A549 (cell line): ENCODE measurements at regions not wholly inside any gene's neighbourhood (a gene's known extent, or its start where the extent isn't known, plus 50 kb on each side); places are given as distances from the start of the nearest gene placed in this dataset.

Experiments used
- CTCF ChIP-seq: fragments of >200 bp; sonication (Bioruptor Twin); formaldehyde crosslinking; IDR thresholded peaks from 3 replicates; pipeline ENCODE4 v1.5.1; 2016
- E2F6 ChIP-seq: IDR thresholded peaks from 2 replicates; pipeline ENCODE4 v1.6.1; 2012; ENCODE audit warnings: low read depth, borderline replicate concordance
- EHMT2 ChIP-seq: fragments of 200-600 bp; sonication (generic); IDR thresholded peaks from 2 replicates; pipeline ENCODE4 v1.6.1; 2016; ENCODE audit warnings: antibody characterized with exemption, low read depth, mild to moderate bottlenecking, moderate library complexity
- EP300 ChIP-seq, 2 experiments: fragments of >200 bp; sonication (Bioruptor Twin); formaldehyde crosslinking; IDR thresholded peaks; 2 replicates in 1 of 2; 3 replicates in 1 of 2; pipeline ENCODE4 v1.6.1; 2016 to 2017
- ESRRA ChIP-seq: fragments of 150-350 bp; IDR thresholded peaks from 2 replicates; pipeline ENCODE4 v1.6.1; 2014; ENCODE audit warnings: mild to moderate bottlenecking, low read length, borderline replicate concordance
- GATA3 ChIP-seq: IDR thresholded peaks from 2 replicates; pipeline ENCODE4 v1.6.1; 2012; ENCODE audit warnings: borderline replicate concordance
- HDAC2 ChIP-seq: fragments of 200-600 bp; sonication (generic); IDR thresholded peaks from 2 replicates; pipeline ENCODE4 v1.6.1; 2016
- MYC ChIP-seq: IDR thresholded peaks from 2 replicates; pipeline ENCODE4 v1.6.1; 2012; ENCODE audit warnings: mild to moderate bottlenecking, inconsistent platforms, low read length, improper control_type of control experiment, borderline replicate concordance
- POLR2A ChIP-seq: IDR thresholded peaks from 2 replicates; pipeline ENCODE4 v1.6.1; 2012; ENCODE audit warnings: mild to moderate bottlenecking, low read length
- TP53 ChIP-seq: fragments of 250-450 bp; sonication (Bioruptor Pico); IDR thresholded peaks from 2 replicates; pipeline ENCODE4 v1.5.0; 2021; ENCODE audit warnings: mild to moderate bottlenecking, moderate library complexity
- TF ChIP-seq, protein P1 (sequence below): IDR thresholded peaks from 2 replicates; pipeline ENCODE4 v1.6.1; 2012
- TF ChIP-seq, protein P2 (sequence below): IDR thresholded peaks from 2 replicates; pipeline ENCODE4 v1.6.1; 2012
- TF ChIP-seq, protein P3 (sequence below): fragments of 200-600 bp; sonication (generic); IDR thresholded peaks from 2 replicates; pipeline ENCODE4 v1.6.1; 2016; ENCODE audit warnings: antibody characterized with exemption, mild to moderate bottlenecking, moderate library complexity

DNA sequence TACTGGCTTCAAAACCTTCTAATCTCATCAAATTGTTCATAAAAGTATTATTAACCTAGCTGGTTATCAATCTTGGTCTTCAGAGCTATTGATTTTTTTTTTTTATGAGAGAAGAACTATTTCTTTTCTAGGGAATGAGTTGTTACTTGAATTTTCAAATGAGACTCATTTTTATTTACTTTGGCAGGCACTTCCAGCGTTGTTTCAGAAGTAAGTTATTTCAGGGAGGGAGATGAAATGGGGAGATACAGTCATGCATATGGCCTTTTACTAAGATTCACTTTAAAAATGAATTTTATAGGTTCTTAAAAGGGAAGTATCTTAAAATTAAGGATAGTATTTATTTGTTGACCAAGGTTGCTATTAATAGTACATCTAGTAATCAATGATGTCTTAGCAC lies 129.6 kb downstream of the IZUMO3 start:
- TF ChIP-seq POLR2A (no peak), EHMT2 (no peak), TP53 (CRISPR knock-in tag) (no peak), CTCF (no peak), EP300 (IDR thresholded peaks at IDR 0.05) (no peak), MYC (no peak), HDAC2 (no peak), E2F6 (no peak), GATA3 (no peak), ESRRA (no peak)
- TF ChIP-seq, protein P1, sequence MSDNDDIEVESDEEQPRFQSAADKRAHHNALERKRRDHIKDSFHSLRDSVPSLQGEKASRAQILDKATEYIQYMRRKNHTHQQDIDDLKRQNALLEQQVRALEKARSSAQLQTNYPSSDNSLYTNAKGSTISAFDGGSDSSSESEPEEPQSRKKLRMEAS: no peak
- TF ChIP-seq, protein P2, sequence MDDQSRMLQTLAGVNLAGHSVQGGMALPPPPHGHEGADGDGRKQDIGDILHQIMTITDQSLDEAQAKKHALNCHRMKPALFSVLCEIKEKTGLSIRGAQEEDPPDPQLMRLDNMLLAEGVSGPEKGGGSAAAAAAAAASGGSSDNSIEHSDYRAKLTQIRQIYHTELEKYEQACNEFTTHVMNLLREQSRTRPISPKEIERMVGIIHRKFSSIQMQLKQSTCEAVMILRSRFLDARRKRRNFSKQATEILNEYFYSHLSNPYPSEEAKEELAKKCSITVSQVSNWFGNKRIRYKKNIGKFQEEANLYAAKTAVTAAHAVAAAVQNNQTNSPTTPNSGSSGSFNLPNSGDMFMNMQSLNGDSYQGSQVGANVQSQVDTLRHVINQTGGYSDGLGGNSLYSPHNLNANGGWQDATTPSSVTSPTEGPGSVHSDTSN: no peak
- TF ChIP-seq, protein P3, sequence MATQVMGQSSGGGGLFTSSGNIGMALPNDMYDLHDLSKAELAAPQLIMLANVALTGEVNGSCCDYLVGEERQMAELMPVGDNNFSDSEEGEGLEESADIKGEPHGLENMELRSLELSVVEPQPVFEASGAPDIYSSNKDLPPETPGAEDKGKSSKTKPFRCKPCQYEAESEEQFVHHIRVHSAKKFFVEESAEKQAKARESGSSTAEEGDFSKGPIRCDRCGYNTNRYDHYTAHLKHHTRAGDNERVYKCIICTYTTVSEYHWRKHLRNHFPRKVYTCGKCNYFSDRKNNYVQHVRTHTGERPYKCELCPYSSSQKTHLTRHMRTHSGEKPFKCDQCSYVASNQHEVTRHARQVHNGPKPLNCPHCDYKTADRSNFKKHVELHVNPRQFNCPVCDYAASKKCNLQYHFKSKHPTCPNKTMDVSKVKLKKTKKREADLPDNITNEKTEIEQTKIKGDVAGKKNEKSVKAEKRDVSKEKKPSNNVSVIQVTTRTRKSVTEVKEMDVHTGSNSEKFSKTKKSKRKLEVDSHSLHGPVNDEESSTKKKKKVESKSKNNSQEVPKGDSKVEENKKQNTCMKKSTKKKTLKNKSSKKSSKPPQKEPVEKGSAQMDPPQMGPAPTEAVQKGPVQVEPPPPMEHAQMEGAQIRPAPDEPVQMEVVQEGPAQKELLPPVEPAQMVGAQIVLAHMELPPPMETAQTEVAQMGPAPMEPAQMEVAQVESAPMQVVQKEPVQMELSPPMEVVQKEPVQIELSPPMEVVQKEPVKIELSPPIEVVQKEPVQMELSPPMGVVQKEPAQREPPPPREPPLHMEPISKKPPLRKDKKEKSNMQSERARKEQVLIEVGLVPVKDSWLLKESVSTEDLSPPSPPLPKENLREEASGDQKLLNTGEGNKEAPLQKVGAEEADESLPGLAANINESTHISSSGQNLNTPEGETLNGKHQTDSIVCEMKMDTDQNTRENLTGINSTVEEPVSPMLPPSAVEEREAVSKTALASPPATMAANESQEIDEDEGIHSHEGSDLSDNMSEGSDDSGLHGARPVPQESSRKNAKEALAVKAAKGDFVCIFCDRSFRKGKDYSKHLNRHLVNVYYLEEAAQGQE: no peak
